GM12873 (cell line): ENCODE measurements at regions not wholly inside any gene's neighbourhood (a gene's known extent, or its start where the extent isn't known, plus 50 kb on each side); places are given as distances from the start of the nearest gene placed in this dataset.

Experiments
- CTCF ChIP-seq: IDR thresholded peaks from 2 replicates; pipeline ENCODE4 v1.5.1; 2012; ENCODE audit warnings: low read depth, mild to moderate bottlenecking, moderate library complexity, low read length, control low read depth; ENCODE audit not compliant: insufficient read depth; ENCODE audit errors: missing control alignments

- no peak for TF ChIP-seq CTCF
These were observed 418.3 kb upstream of the CDIN1 start for GRCh38 chr15:36161108-36161507.

- TF ChIP-seq CTCF, result no peak
These were observed 417.6 kb upstream of the CDIN1 start for GRCh38 chr15:36161771-36162212.

GRCh38 chr15:36172955-36173354 lies 406.5 kb upstream of the CDIN1 start:
- TF ChIP-seq CTCF, result no peak

- TF ChIP-seq CTCF, result no peak
These were observed 404.2 kb upstream of the CDIN1 start for GRCh38 chr15:36175186-36175740.

GRCh38 chr15:36175741-36176291 lies 403.6 kb upstream of the CDIN1 start:
- no peak for TF ChIP-seq CTCF

- no peak for TF ChIP-seq CTCF
These were observed 401.7 kb upstream of the CDIN1 start for GRCh38 chr15:36177590-36178302.

- TF ChIP-seq CTCF, result no peak
These were observed 401.2 kb upstream of the CDIN1 start for GRCh38 chr15:36178303-36178633.
